ENCODE measurements at regions not wholly inside any gene's neighbourhood (a gene's known extent, or its start where the extent isn't known, plus 50 kb on each side); places are given as distances from the start of the nearest gene placed in this dataset.
"Not testable (repeated sequence)": the region's sequence is repeated elsewhere in the genome, so short reads cannot be mapped to it uniquely, and the experiment has no call there.

DNA sequence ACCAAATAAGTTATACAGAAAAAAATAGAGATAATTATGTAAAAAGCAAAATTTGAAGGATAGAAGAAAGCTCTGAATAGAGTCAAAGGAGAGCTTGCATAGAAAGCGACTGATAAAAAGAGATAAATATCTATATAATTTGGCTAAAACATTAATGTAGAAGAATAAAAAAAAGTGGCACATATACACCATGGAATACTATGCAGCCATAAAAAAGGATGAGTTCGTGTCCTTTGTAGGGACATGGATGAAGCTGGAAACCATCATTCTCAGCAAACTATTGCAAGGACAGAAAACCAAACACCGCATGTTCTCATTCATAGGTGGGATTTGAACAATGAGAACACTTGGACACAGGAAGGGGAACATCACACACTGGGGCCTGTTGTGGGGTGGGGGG is 693.3 kb upstream of the NR2F2 start:
- DNase-seq (ENCODE audit: low read depth in 2 of 2), result not testable (repeated sequence)

GRCh38 chr15:95639208-95639607 is 691.3 kb upstream of the NR2F2 start:
- DNase-seq (ENCODE audit: low read depth in 2 of 2), result no peak

DNA sequence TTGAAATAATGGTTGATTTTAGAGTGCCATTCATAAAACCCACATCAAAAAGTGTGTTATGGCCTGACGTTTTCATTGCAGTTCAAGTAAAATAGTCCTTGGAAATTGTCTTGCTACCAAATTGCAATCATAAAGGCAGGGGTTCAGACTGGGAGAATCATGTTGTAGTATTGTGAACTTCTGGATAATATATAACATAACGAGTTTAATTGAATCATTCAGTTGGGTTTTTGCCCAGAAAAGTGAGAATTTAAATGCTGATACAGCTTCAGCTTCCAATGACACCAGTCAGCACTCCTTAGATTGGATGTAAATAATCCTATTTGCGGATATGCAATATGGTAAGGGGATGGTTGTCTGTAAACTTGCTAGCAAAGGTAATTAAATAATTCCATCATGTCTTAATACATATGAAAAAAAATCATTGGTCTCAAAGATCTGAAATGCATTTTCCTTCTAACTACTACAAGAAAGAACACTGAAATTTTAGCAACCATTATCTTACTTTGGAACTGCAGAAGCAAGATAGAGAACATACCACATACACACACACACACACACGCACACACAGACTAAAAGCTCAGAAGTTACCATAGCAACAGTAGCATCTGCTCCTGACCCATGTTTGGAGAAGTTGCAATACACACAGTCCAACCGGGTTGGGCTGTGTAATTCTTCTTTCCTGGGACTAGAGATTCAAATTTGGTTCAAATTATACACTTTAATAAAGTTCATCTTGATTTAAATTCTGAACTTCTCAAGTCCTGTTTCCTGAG is 686.2 kb upstream of the NR2F2 start:
- DNase-seq (ENCODE audit: low read depth in 2 of 2), result no peak

GRCh38 chr15:95645791-95646338 is 684.6 kb upstream of the NR2F2 start:
- no peak for DNase-seq (ENCODE audit: low read depth in 2 of 2)

- no peak for DNase-seq (ENCODE audit: low read depth in 2 of 2)
Measured at GRCh38 chr15:95646484-95647273, 683.8 kb upstream of the NR2F2 start.

GRCh38 chr15:95647531-95648277 is 682.8 kb upstream of the NR2F2 start:
- no peak for DNase-seq (ENCODE audit: low read depth in 2 of 2)

- DNase-seq (ENCODE audit: low read depth in 2 of 2), result no peak
Measured at GRCh38 chr15:95653361-95653805, 677.1 kb upstream of the NR2F2 start.

- no peak for DNase-seq (ENCODE audit: low read depth in 2 of 2)
Measured at GRCh38 chr15:95655089-95655607, 675.4 kb upstream of the NR2F2 start.

- no peak for DNase-seq (ENCODE audit: low read depth in 2 of 2)
Measured at GRCh38 chr15:95656595-95656994, 673.9 kb upstream of the NR2F2 start.

- no peak for DNase-seq (ENCODE audit: low read depth in 2 of 2)
Measured at GRCh38 chr15:95658799-95659198, 671.7 kb upstream of the NR2F2 start.

DNA sequence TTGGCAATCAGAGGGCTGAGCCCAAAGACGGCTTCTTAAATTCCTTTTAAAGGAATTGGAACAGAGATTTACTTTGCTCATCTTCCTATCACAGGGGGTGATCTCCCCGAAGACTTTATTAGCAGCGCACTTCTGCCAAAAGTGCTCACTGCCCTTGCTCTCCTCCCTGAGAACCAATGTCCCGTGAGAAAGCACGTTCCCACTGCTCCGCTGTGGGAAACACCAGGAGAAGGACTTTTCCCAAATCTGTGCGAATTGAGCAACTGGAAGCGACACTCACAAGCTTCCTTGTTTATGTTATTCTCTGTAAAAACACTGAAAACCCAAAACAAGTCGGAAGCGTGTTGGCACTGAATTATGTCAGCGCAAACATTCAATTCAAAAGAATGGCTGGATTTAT is 670.8 kb upstream of the NR2F2 start:
- no peak for DNase-seq (ENCODE audit: low read depth in 2 of 2)

DNA sequence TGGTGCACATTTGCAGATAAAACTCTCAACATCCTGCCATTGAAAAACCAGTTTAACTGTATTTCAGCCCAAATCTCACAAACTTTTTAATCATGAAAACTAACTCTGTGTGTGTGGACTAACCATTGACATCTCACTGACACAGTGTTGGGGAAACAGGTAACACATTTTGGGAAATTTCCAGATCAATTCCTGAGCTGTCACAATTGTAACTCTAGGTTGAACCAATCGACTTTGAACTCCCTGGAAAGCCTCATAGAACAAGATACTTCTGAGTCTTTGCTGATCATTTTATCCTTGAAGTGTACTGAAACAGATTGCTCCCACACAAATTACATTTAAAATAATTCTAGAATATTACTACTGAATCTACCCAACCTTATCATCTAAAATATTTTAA is 667.9 kb upstream of the NR2F2 start:
- DNase-seq (ENCODE audit: low read depth in 2 of 2), result no peak

- no peak for DNase-seq (ENCODE audit: low read depth in 2 of 2)
Measured at GRCh38 chr15:95663156-95664100, 667.1 kb upstream of the NR2F2 start.

- no peak for DNase-seq (ENCODE audit: low read depth in 2 of 2)
Measured at GRCh38 chr15:95664450-95664849, 666.0 kb upstream of the NR2F2 start.

DNA sequence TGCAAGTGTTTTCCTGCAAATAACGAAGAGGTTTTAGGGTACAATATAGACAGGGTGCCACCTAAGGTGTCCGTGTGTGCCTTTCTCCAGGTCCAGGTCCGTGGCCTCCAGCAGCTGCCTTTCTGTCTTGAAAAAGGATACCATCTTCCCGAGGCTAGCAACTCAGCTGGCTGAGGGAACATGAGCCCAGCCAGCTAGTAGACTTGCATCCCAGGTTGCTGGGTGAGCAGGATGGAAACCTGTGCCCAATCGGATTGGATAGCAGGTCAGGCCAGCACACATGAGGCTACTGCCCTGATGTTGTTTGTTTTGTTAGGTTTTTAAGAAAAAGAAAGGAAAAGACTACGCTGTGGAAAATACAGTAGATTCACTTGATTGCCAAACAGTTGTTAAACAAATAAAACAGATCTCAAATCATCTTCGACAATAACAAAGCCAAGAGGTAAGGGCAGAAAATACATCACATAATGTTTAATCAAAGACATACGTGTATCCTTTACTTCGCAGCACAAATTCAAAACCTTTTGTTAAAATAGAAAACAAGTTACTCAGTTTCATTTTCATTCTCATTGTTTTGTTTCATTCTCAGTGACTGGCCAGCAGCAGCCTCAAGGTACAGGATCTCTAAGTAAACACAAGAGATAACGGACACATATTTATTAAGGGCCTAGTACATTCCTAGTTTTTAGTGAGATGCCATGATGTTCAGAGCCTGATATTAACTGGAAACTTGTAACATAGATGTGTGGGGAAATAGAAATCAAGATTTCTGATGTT is 661.2 kb upstream of the NR2F2 start:
- DNase-seq (ENCODE audit: low read depth in 2 of 2), result no peak

GRCh38 chr15:95674031-95674430 is 656.5 kb upstream of the NR2F2 start:
- no peak for DNase-seq (ENCODE audit: low read depth in 2 of 2)

DNA sequence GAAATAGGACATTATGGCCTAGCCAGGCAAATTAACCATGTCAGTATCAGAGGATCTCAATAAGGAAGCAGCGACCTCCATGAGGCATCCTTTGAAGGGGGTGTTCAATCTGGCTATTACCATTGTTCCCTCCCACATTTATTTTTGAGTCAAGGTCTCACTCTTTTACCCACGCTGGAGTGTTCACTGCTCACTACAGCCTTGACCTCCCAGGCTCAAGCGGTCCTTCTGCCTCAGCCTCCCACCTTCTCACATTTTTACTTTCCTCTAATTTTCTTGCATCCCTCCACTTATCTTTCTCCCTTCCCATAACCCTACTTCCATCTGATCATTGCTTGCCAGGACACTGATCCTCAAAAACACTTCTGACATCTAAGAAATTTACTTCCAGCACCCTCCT is 654.0 kb upstream of the NR2F2 start:
- DNase-seq (ENCODE audit: low read depth in 2 of 2), result no peak

- no peak for DNase-seq (ENCODE audit: low read depth in 2 of 2)
Measured at GRCh38 chr15:95679847-95680582, 650.5 kb upstream of the NR2F2 start.

DNA sequence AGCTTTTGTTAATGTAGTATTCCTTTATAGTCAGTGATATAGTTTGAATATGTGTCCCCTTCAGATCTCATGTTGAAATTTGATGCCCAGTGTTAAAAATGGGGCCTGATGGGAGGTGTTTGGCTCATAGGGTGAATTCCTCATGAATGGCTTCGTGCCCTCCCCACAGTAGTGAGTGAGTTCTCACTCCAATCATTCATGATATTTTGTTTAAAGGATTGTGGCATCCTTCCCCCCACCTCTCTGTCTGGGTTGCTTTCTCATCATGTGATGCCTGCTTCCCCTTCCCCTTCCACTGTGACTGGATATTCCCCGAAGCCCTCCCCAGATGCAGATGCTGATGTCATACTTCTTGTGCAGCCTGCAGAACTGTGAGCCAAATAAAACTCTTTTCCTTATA is 649.8 kb upstream of the NR2F2 start:
- no peak for DNase-seq (ENCODE audit: low read depth in 2 of 2)

Measured in stimulated activated CD8-positive, alpha-beta memory T cell treated with anti-CD3 and anti-CD28 coated beads, Interleukin-2, amount 100 ng/mL, for 48 hours (primary cell).